Tibial nerve (tissue), 4 donors: ENCODE measurements at regions not wholly inside any gene's neighbourhood (a gene's known extent, or its start where the extent isn't known, plus 50 kb on each side); places are given as distances from the start of the nearest gene placed in this dataset.

ENCODE experiments used
- DNase-seq, 2 donors: peaks; one replicate each; pipeline ENCODE4 v3.0.0-alpha.2; 2019; ENCODE audit warnings: low spot score in 2 of 2
- H3K27ac ChIP-seq, 4 donors: fragments of 200-600 bp; sonication (generic) in 3 of 4; one replicate each; pipeline ENCODE4 v1.5.1; 2017 to 2019; ENCODE audit warnings: mild to moderate bottlenecking in 1 of 4
- H3K27me3 ChIP-seq, 2 donors: fragments of 200-600 bp; sonication (generic) in 1 of 2; one replicate each; pipeline versions ENCODE4 v1.5.1 to v1.6.0; 2017 to 2019
- H3K36me3 ChIP-seq, 3 donors: fragments of 200-600 bp; sonication (generic); one replicate each; pipeline ENCODE4 v1.5.1; 2018 to 2019
- H3K4me1 ChIP-seq, 4 donors: fragments of 200-600 bp; sonication (generic) in 3 of 4; one replicate each; pipeline ENCODE4 v1.5.1; 2017 to 2019
- H3K4me3 ChIP-seq, 4 donors: fragments of 200-600 bp; sonication (generic) in 3 of 4; one replicate each; pipeline ENCODE4 v1.5.1; 2017 to 2019; ENCODE audit warnings: mild to moderate bottlenecking in 1 of 4, moderate library complexity in 1 of 4
- H3K9me3 ChIP-seq, 4 donors: fragments of 200-600 bp; sonication (generic) in 3 of 4; one replicate each; pipeline ENCODE4 v1.5.1; 2017 to 2019
- EP300 ChIP-seq, 2 donors: sonication (generic); formaldehyde crosslinking; IDR thresholded peaks; one replicate each; pipeline ENCODE4 v1.6.1; 2017; ENCODE audit warnings: antibody characterized with exemption in 2 of 2, mild to moderate bottlenecking in 1 of 2
- POLR2A ChIP-seq, 2 donors: fragments of 450-650 bp; IDR thresholded peaks; one replicate each; pipeline ENCODE4 v1.6.1; 2017; ENCODE audit warnings: antibody characterized with exemption in 2 of 2, mild to moderate bottlenecking in 2 of 2, moderate library complexity in 2 of 2
- WGBS, 2 donors: methylation state at CpG; one replicate each; pipeline ENCODE4 v1.1.5; 2018; 5-methylcytosine and 5-hydroxymethylcytosine counted together
- TF ChIP-seq, protein P1 (sequence below), 5 experiments: fragments of 200-600 bp in 3 of 5; fragments of 450-650 bp in 2 of 5; sonication (generic) in 3 of 5; IDR thresholded peaks; one replicate each; pipeline ENCODE4 v1.5.1; 2016 to 2019; ENCODE audit warnings: antibody characterized with exemption in 5 of 5, mild to moderate bottlenecking in 3 of 5, moderate library complexity in 2 of 5

DNA sequence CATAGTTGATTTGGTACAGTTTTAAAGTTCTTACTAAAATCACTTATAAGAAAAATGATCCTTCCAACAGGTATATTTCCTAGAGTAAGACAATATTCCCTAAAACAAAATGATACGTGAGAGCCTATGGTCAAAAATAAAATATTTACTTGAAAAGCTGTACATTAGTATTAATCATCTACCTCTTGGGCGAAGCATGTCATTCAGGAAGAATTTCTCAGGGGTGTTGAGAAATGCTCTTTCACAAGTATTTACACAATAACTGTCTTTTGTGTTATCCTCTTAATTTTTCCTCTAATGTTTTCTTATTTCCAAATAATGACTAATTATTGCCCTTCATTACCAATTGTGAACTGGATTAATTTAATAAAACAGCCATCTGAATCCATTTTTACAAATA lies 466.3 kb downstream of the SATB2 start:
- H3K36me3 ChIP-seq = no peaks in the 10 kb centered on the region
- H3K27ac ChIP-seq = no peak overlapping the region
- H3K27me3 ChIP-seq = no peaks in the 10 kb centered on the region
- peaks cover 0 to 14% (median 0%) of the 10 kb centered on the region in 4 donors for H3K9me3 ChIP-seq
- no peaks in the 10 kb centered on the region for H3K4me1 ChIP-seq
- no peak overlapping the region for H3K4me3 ChIP-seq
- WGBS, 2 donors = 89 to 91% methylated on average over 2 of the region's 2 CpGs
- no peak for DNase-seq
- TF ChIP-seq, protein P1, sequence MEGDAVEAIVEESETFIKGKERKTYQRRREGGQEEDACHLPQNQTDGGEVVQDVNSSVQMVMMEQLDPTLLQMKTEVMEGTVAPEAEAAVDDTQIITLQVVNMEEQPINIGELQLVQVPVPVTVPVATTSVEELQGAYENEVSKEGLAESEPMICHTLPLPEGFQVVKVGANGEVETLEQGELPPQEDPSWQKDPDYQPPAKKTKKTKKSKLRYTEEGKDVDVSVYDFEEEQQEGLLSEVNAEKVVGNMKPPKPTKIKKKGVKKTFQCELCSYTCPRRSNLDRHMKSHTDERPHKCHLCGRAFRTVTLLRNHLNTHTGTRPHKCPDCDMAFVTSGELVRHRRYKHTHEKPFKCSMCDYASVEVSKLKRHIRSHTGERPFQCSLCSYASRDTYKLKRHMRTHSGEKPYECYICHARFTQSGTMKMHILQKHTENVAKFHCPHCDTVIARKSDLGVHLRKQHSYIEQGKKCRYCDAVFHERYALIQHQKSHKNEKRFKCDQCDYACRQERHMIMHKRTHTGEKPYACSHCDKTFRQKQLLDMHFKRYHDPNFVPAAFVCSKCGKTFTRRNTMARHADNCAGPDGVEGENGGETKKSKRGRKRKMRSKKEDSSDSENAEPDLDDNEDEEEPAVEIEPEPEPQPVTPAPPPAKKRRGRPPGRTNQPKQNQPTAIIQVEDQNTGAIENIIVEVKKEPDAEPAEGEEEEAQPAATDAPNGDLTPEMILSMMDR (IDR thresholded peaks at IDR 0.05) = no peak
- no peak for TF ChIP-seq EP300 (IDR thresholded peaks at IDR 0.05)
- TF ChIP-seq POLR2A (IDR thresholded peaks at IDR 0.05) = no peak

DNA sequence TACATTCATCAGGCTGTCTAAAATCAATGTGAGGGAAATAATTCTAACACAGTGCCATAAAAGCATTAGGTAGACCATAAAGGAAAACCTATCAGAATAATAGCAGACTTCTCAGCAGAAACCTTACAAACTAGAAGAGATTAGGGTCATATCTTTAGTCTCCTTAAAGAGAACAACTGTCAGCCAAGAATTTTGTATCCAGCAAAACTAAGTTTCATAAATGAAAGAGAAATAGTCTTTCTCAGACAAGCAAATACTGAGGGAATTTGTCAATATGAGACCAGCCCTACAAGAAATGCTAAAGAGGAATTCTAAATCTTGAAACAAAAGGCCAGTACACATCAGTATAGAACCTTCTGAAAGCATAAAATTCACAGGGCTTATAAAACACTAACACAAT lies 482.0 kb downstream of the SATB2 start:
- no peak overlapping the region for H3K27ac ChIP-seq
- no peaks in the 10 kb centered on the region for H3K4me1 ChIP-seq
- TF ChIP-seq POLR2A (IDR thresholded peaks at IDR 0.05) (no peak), EP300 (IDR thresholded peaks at IDR 0.05) (no peak)
- TF ChIP-seq, protein P1 (IDR thresholded peaks at IDR 0.05) = no peak
- no peaks in the 10 kb centered on the region for H3K27me3 ChIP-seq
- H3K9me3 ChIP-seq = peaks cover 0 to 21% (median 6%) of the 10 kb centered on the region in 4 donors
- H3K36me3 ChIP-seq = no peaks in the 10 kb centered on the region
- no peak overlapping the region for H3K4me3 ChIP-seq
- no peak for DNase-seq

DNA sequence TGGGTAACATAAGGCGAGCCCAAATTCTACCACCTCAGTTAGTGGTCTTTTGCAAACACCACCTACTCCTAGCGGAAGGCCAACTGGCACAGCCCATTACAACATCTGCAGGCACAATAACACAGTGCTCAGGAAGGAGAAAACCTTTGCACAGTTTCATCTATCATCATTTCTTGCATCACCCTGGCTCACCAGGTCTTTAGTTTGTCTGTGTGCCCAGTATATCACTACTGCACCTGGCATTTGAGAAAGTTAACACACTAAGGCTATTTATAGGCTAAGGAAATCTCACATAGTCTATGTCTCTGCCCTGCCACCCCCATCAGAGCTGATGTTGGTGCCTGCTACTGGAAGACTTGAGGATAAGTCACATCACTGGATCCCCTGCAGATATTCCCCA lies 484.0 kb downstream of the SATB2 start:
- peaks cover 0 to 21% (median 6%) of the 10 kb centered on the region in 4 donors for H3K9me3 ChIP-seq
- no peaks in the 10 kb centered on the region for H3K27me3 ChIP-seq
- 63 to 86% methylated on average over 2 of the region's 2 CpGs for WGBS, 2 donors
- TF ChIP-seq EP300 (IDR thresholded peaks at IDR 0.05) = no peak
- TF ChIP-seq, protein P1 (IDR thresholded peaks at IDR 0.05) = no peak
- TF ChIP-seq POLR2A (IDR thresholded peaks at IDR 0.05) = no peak
- no peak overlapping the region for H3K27ac ChIP-seq
- H3K4me3 ChIP-seq = no peak overlapping the region
- DNase-seq = no peak
- H3K4me1 ChIP-seq = no peaks in the 10 kb centered on the region
- no peaks in the 10 kb centered on the region for H3K36me3 ChIP-seq

DNA sequence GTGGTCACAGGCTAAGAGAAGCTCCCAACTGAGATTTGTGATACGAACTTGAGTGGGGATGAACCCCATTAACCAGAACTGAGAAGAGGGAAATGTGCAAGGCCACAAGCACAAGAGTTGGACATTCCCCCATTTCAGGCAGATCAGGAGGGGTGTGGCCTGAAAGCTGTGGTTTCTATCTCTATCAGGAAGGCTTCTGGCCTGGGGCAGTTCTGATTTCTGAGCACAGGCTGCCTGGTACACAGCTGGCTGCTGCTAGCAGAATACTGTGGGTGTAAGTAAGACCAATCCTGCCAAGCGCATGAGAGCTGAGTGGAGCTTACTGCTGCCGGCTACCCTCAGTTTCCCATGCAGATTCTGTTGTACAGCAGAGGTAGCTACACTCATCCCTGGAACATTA lies 484.6 kb downstream of the SATB2 start:
- no peak overlapping the region for H3K27ac ChIP-seq
- H3K4me1 ChIP-seq = no peaks in the 10 kb centered on the region
- TF ChIP-seq, protein P1 (IDR thresholded peaks at IDR 0.05) = no peak
- TF ChIP-seq POLR2A (IDR thresholded peaks at IDR 0.05) (no peak), EP300 (IDR thresholded peaks at IDR 0.05) (no peak)
- WGBS, 2 donors = 62 to 95% methylated on average over 2 to 3 of the region's 3 CpGs
- H3K4me3 ChIP-seq = no peak overlapping the region
- no peaks in the 10 kb centered on the region for H3K27me3 ChIP-seq
- DNase-seq = no peak
- H3K9me3 ChIP-seq = peaks cover 0 to 21% (median 6%) of the 10 kb centered on the region in 4 donors
- no peaks in the 10 kb centered on the region for H3K36me3 ChIP-seq

- no peaks in the 10 kb centered on the region for H3K27me3 ChIP-seq
- WGBS, 2 donors = 81 to 89% methylated on average over 2 of the region's 2 CpGs
- TF ChIP-seq EP300 (IDR thresholded peaks at IDR 0.05) = no peak
- TF ChIP-seq POLR2A (IDR thresholded peaks at IDR 0.05) = no peak
- no peaks in the 10 kb centered on the region for H3K36me3 ChIP-seq
- no peak overlapping the region for H3K4me3 ChIP-seq
- no peaks in the 10 kb centered on the region for H3K9me3 ChIP-seq
- no peaks in the 10 kb centered on the region for H3K4me1 ChIP-seq
- H3K27ac ChIP-seq = no peak overlapping the region
- no peak for DNase-seq
These were observed 489.2 kb downstream of the SATB2 start for GRCh38 chr2:198968545-198968944.

- Histone ChIP-seq H3K27me3 (no peaks in the 10 kb centered on the region), H3K4me1 (no peaks in the 10 kb centered on the region), H3K9me3 (no peaks in the 10 kb centered on the region), H3K27ac (no peak overlapping the region), H3K36me3 (no peaks in the 10 kb centered on the region), H3K4me3 (no peak overlapping the region)
- TF ChIP-seq, protein P1 (IDR thresholded peaks at IDR 0.05) = no peak
- no peak for TF ChIP-seq POLR2A (IDR thresholded peaks at IDR 0.05)
- TF ChIP-seq EP300 (IDR thresholded peaks at IDR 0.05) = no peak
- DNase-seq = no peak
These were observed 491.5 kb downstream of the SATB2 start for GRCh38 chr2:198966269-198966668.
